ENCODE measurements at regions not wholly inside any gene's neighbourhood (a gene's known extent, or its start where the extent isn't known, plus 50 kb on each side); places are given as distances from the start of the nearest gene placed in this dataset.

DNA sequence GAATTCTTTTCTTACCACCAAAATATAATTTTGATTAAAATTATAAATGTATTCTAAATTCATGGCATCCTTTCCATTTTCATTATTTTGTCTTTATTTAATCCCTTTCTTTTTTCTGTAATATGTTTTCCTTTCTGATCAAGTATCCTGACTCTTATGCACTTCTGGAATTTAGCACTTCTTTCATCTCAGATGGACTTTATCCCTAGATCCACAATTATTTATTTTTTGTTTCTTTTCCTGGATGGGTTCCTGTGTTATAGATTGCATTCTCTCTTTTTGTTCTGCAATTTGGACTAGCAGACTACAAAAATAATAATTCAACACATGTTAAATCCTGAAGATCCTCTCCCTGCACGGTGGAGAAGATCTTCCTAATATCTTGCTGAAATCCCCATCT, 76.9 kb upstream of the CDIN1 start:
- no peak overlapping the region for H3K4me3 ChIP-seq (ENCODE audit: control insufficient read depth in 1 of 7, extremely low read depth in 1 of 7, insufficient read depth in 4 of 7, low read depth in 2 of 7, low read length in 6 of 7)
- no peak overlapping the region for H3K27ac ChIP-seq (ENCODE audit: insufficient read depth in 1 of 2, low read depth in 1 of 2, low read length in 2 of 2, poor library complexity in 1 of 2, severe bottlenecking in 2 of 2)
- no peaks in the 10 kb centered on the region for H3K9me3 ChIP-seq (ENCODE audit: control extremely low read depth in 1 of 5, control insufficient read depth in 4 of 5, insufficient read depth in 2 of 5, low read depth in 1 of 5, low read length in 4 of 5)
- ChIA-PET POLR2A (no interaction called here), CTCF (interaction anchor here (1.2 kb wide), 1 partner anchor 983 kb away, joined by 3 read pairs; no protein-coding TSS in a partner anchor)
- H3K27me3 ChIP-seq (replicated peaks in 2 of 5; ENCODE audit: control insufficient read depth in 4 of 5, insufficient read depth in 5 of 5, low read length in 4 of 5) = peaks cover 3 to 20% (median 10%) of the 10 kb centered on the region in 5 experiments
- no peak for DNase-seq
- no peaks in the 10 kb centered on the region for H3K36me3 ChIP-seq (ENCODE audit: control insufficient read depth in 4 of 4, insufficient read depth in 4 of 4, low read length in 3 of 4)
- WGBS (ENCODE audit: insufficient coverage) = 100% methylated on average over 1 of the region's 1 CpG
- H3K4me1 ChIP-seq (ENCODE audit: control extremely low read depth in 1 of 4, control insufficient read depth in 4 of 4, insufficient read depth in 4 of 4, low read length in 3 of 4) = no peaks in the 10 kb centered on the region

DNA sequence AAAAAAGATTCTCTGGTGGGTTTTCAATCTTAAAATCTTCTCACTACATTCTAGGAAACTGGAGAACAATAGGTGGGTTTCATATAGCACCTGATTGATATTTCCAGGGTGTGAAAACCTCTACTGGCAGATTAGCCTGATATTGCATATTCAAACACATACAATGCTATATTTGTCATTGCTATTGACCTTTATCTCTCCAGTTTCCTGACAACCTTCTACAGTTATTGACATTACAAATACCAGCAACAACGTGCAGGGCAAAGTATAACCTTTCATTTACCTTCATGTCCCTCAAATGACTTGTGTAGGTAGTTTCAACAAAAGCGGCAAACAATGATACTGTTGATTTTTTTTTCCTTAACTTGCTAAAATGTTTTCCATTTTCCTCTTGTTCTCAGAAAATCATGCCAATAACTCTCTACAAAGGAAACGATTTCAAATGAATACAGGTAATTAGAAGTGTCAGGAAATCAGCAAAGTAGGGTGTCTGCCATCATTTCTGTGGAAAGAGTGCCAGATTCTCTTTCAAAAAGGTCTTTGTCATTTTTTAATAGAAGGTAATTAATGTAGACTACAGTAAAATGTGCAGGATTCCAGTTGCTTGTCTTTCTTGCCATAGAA, 72.6 kb upstream of the CDIN1 start:
- H3K36me3 ChIP-seq (ENCODE audit: control insufficient read depth in 4 of 4, insufficient read depth in 4 of 4, low read length in 3 of 4) = no peaks in the 10 kb centered on the region
- ChIA-PET POLR2A (no interaction called here), CTCF (no interaction called here)
- H3K4me1 ChIP-seq (ENCODE audit: control extremely low read depth in 1 of 4, control insufficient read depth in 4 of 4, insufficient read depth in 4 of 4, low read length in 3 of 4) = no peaks in the 10 kb centered on the region
- no peak overlapping the region for H3K27ac ChIP-seq (ENCODE audit: insufficient read depth in 1 of 2, low read depth in 1 of 2, low read length in 2 of 2, poor library complexity in 1 of 2, severe bottlenecking in 2 of 2)
- H3K4me3 ChIP-seq (ENCODE audit: control insufficient read depth in 1 of 7, extremely low read depth in 1 of 7, insufficient read depth in 4 of 7, low read depth in 2 of 7, low read length in 6 of 7) = no peak overlapping the region
- DNase-seq = no peak
- WGBS (ENCODE audit: insufficient coverage) = 63% methylated on average over 2 of the region's 3 CpGs
- H3K27me3 ChIP-seq (replicated peaks in 2 of 5; ENCODE audit: control insufficient read depth in 4 of 5, insufficient read depth in 5 of 5, low read length in 4 of 5) = peaks cover 0 to 7% (median 5%) of the 10 kb centered on the region in 5 experiments
- H3K9me3 ChIP-seq (ENCODE audit: control extremely low read depth in 1 of 5, control insufficient read depth in 4 of 5, insufficient read depth in 2 of 5, low read depth in 1 of 5, low read length in 4 of 5) = no peaks in the 10 kb centered on the region

DNA sequence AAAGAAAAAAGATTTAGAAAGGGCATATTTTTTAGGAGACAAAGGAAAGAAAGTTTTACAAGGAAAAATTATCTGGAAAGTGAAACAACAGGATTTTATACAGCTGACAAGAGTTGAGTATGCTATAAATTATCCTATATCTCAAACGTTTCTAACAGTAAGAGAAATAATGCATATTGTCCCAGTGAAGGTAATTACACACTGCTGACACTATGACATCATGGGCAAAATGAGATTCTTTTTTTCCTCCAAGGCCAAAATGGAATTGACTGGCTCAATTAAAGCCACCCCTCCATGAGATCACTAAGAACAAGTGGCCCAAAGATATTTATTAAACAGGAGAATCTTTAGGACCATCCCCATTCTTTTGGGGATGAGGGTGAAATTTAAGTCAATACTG, 72.0 kb upstream of the CDIN1 start:
- ChIA-PET CTCF (no interaction called here), POLR2A (no interaction called here)
- no peaks in the 10 kb centered on the region for H3K9me3 ChIP-seq (ENCODE audit: control extremely low read depth in 1 of 5, control insufficient read depth in 4 of 5, insufficient read depth in 2 of 5, low read depth in 1 of 5, low read length in 4 of 5)
- H3K4me3 ChIP-seq (ENCODE audit: control insufficient read depth in 1 of 7, extremely low read depth in 1 of 7, insufficient read depth in 4 of 7, low read depth in 2 of 7, low read length in 6 of 7) = no peak overlapping the region
- no peak for DNase-seq
- no peaks in the 10 kb centered on the region for H3K36me3 ChIP-seq (ENCODE audit: control insufficient read depth in 4 of 4, insufficient read depth in 4 of 4, low read length in 3 of 4)
- H3K4me1 ChIP-seq (ENCODE audit: control extremely low read depth in 1 of 4, control insufficient read depth in 4 of 4, insufficient read depth in 4 of 4, low read length in 3 of 4) = no peaks in the 10 kb centered on the region
- H3K27ac ChIP-seq (ENCODE audit: insufficient read depth in 1 of 2, low read depth in 1 of 2, low read length in 2 of 2, poor library complexity in 1 of 2, severe bottlenecking in 2 of 2) = no peak overlapping the region
- no CpG with 5 or more reads among the region's 1 CpG for WGBS (ENCODE audit: insufficient coverage)
- H3K27me3 ChIP-seq (replicated peaks in 2 of 5; ENCODE audit: control insufficient read depth in 4 of 5, insufficient read depth in 5 of 5, low read length in 4 of 5) = peaks cover 0 to 7% (median 5%) of the 10 kb centered on the region in 5 experiments

DNA sequence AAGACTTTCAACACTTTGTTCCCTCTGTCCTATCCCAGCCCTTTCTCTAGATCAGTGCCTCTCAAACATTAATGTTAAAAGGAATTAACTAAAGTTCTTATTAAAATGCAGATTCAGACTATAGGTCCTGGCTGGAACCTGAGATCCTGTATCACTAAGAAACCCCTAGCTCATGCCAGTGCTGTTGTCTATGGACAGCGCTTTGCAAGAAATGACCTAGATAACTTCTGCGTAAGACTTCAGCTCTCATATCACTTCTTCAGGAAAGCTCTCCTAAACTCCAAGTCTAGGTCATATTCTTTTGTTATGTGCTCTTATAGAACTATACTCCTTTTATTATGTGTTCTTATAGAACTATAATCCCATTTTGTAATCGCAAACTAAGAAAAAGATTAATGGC, 67.8 kb upstream of the CDIN1 start:
- ChIA-PET CTCF (no interaction called here), POLR2A (no interaction called here)
- Histone ChIP-seq H3K9me3 (ENCODE audit: control extremely low read depth in 1 of 5, control insufficient read depth in 4 of 5, insufficient read depth in 2 of 5, low read depth in 1 of 5, low read length in 4 of 5) (no peaks in the 10 kb centered on the region), H3K4me1 (ENCODE audit: control extremely low read depth in 1 of 4, control insufficient read depth in 4 of 4, insufficient read depth in 4 of 4, low read length in 3 of 4) (no peaks in the 10 kb centered on the region), H3K27me3 (replicated peaks in 2 of 5; ENCODE audit: control insufficient read depth in 4 of 5, insufficient read depth in 5 of 5, low read length in 4 of 5) (peaks cover 0 to 2% (median 1%) of the 10 kb centered on the region in 5 experiments), H3K27ac (ENCODE audit: insufficient read depth in 1 of 2, low read depth in 1 of 2, low read length in 2 of 2, poor library complexity in 1 of 2, severe bottlenecking in 2 of 2) (no peak overlapping the region), H3K36me3 (ENCODE audit: control insufficient read depth in 4 of 4, insufficient read depth in 4 of 4, low read length in 3 of 4) (no peaks in the 10 kb centered on the region), H3K4me3 (ENCODE audit: control insufficient read depth in 1 of 7, extremely low read depth in 1 of 7, insufficient read depth in 4 of 7, low read depth in 2 of 7, low read length in 6 of 7) (no peak overlapping the region)
- no peak for DNase-seq
- 100% methylated on average over 1 of the region's 3 CpGs for WGBS (ENCODE audit: insufficient coverage)

DNA sequence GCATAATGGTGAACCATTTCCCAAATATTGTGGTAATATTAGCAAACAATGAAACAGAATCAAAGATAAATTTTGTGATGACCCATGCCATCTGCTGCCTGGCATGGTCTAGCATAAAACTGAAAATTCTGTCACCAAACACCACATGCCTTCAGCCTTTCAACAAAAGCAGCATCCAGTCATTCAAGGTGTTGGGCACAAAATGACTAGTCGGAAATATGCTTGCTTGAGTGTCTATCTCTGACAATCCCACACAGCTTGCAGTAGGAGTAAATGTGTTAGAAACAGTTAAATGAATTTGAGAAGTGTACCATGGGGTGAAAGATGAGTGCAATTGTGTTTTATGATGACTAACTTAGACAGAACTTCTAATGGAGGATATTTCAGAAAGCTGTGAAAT, 61.7 kb upstream of the CDIN1 start:
- Histone ChIP-seq H3K27me3 (replicated peaks in 2 of 5; ENCODE audit: control insufficient read depth in 4 of 5, insufficient read depth in 5 of 5, low read length in 4 of 5) (no peaks in the 10 kb centered on the region), H3K9me3 (ENCODE audit: control extremely low read depth in 1 of 5, control insufficient read depth in 4 of 5, insufficient read depth in 2 of 5, low read depth in 1 of 5, low read length in 4 of 5) (no peaks in the 10 kb centered on the region), H3K4me1 (ENCODE audit: control extremely low read depth in 1 of 4, control insufficient read depth in 4 of 4, insufficient read depth in 4 of 4, low read length in 3 of 4) (no peaks in the 10 kb centered on the region), H3K36me3 (ENCODE audit: control insufficient read depth in 4 of 4, insufficient read depth in 4 of 4, low read length in 3 of 4) (no peaks in the 10 kb centered on the region), H3K27ac (ENCODE audit: insufficient read depth in 1 of 2, low read depth in 1 of 2, low read length in 2 of 2, poor library complexity in 1 of 2, severe bottlenecking in 2 of 2) (no peak overlapping the region), H3K4me3 (ENCODE audit: control insufficient read depth in 1 of 7, extremely low read depth in 1 of 7, insufficient read depth in 4 of 7, low read depth in 2 of 7, low read length in 6 of 7) (no peak overlapping the region)
- ChIA-PET POLR2A (no interaction called here), CTCF (no interaction called here)
- WGBS (ENCODE audit: insufficient coverage) = no CpG with 5 or more reads among the region's 1 CpG
- no peak for DNase-seq

DNA sequence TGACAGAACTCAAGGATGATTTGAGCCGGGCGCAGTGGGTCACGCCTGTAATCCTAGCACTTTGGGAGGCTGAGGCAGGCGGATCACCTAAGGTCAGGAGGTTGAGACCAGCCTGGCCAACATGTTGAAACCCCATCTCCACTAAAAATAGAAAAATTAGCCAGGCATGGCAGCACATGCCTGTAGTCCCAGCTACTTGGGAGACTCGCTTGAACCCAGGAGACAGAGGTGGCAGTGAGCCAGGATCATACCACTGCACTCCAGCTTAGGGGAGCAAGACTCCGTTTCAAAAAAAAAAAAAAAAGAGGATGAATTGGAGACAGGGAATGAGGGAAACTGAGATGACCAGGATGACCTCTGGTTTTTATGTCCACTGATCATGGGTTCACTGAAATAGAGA, 60.4 kb upstream of the CDIN1 start:
- DNase-seq = no peak
- ChIA-PET CTCF (no interaction called here), POLR2A (no interaction called here)
- Histone ChIP-seq H3K27me3 (replicated peaks in 2 of 5; ENCODE audit: control insufficient read depth in 4 of 5, insufficient read depth in 5 of 5, low read length in 4 of 5) (no peaks in the 10 kb centered on the region), H3K4me1 (ENCODE audit: control extremely low read depth in 1 of 4, control insufficient read depth in 4 of 4, insufficient read depth in 4 of 4, low read length in 3 of 4) (no peaks in the 10 kb centered on the region), H3K27ac (ENCODE audit: insufficient read depth in 1 of 2, low read depth in 1 of 2, low read length in 2 of 2, poor library complexity in 1 of 2, severe bottlenecking in 2 of 2) (no peak overlapping the region), H3K36me3 (ENCODE audit: control insufficient read depth in 4 of 4, insufficient read depth in 4 of 4, low read length in 3 of 4) (no peaks in the 10 kb centered on the region), H3K4me3 (ENCODE audit: control insufficient read depth in 1 of 7, extremely low read depth in 1 of 7, insufficient read depth in 4 of 7, low read depth in 2 of 7, low read length in 6 of 7) (no peak overlapping the region), H3K9me3 (ENCODE audit: control extremely low read depth in 1 of 5, control insufficient read depth in 4 of 5, insufficient read depth in 2 of 5, low read depth in 1 of 5, low read length in 4 of 5) (no peaks in the 10 kb centered on the region)
- 96% methylated on average over 4 of the region's 6 CpGs for WGBS (ENCODE audit: insufficient coverage)

DNA sequence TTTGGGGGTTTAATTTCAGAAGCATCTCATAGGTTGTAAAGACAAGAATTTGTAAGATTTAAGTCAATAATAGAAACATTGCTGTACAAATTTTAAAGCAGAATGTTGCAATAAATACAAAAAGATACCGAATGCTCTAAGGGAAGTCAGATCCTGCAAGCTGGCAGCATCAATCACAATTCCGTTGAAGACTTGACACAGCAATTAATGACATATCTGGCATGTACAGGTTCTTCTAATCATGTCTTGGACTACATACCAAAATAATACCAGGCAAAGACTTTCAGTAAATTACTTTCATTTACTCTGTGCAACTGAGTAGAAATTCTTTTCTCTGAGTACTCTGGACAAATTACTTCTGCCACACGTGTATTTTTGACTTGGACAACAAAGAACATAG, 54.0 kb upstream of the CDIN1 start:
- no peak for DNase-seq
- CTCF ChIA-PET = no interaction called here
- POLR2A ChIA-PET = no interaction called here
- no peaks in the 10 kb centered on the region for H3K36me3 ChIP-seq (ENCODE audit: control insufficient read depth in 4 of 4, insufficient read depth in 4 of 4, low read length in 3 of 4)
- peaks cover 0 to 8% (median 3%) of the 10 kb centered on the region in 5 experiments for H3K27me3 ChIP-seq (replicated peaks in 2 of 5; ENCODE audit: control insufficient read depth in 4 of 5, insufficient read depth in 5 of 5, low read length in 4 of 5)
- H3K9me3 ChIP-seq (ENCODE audit: control extremely low read depth in 1 of 5, control insufficient read depth in 4 of 5, insufficient read depth in 2 of 5, low read depth in 1 of 5, low read length in 4 of 5) = no peaks in the 10 kb centered on the region
- no peak overlapping the region for H3K27ac ChIP-seq (ENCODE audit: insufficient read depth in 1 of 2, low read depth in 1 of 2, low read length in 2 of 2, poor library complexity in 1 of 2, severe bottlenecking in 2 of 2)
- no peaks in the 10 kb centered on the region for H3K4me1 ChIP-seq (ENCODE audit: control extremely low read depth in 1 of 4, control insufficient read depth in 4 of 4, insufficient read depth in 4 of 4, low read length in 3 of 4)
- 89% methylated on average over 3 of the region's 3 CpGs for WGBS (ENCODE audit: insufficient coverage)
- H3K4me3 ChIP-seq (ENCODE audit: control insufficient read depth in 1 of 7, extremely low read depth in 1 of 7, insufficient read depth in 4 of 7, low read depth in 2 of 7, low read length in 6 of 7) = no peak overlapping the region

Data from common myeloid progenitor, CD34-positive (primary cell).